ENCODE measurements at regions not wholly inside any gene's neighbourhood (a gene's known extent, or its start where the extent isn't known, plus 50 kb on each side); places are given as distances from the start of the nearest gene placed in this dataset.

GRCh38 chr16:80489173-80489572 lies 51.6 kb upstream of the DYNLRB2 start:
- TF ChIP-seq, protein P1, sequence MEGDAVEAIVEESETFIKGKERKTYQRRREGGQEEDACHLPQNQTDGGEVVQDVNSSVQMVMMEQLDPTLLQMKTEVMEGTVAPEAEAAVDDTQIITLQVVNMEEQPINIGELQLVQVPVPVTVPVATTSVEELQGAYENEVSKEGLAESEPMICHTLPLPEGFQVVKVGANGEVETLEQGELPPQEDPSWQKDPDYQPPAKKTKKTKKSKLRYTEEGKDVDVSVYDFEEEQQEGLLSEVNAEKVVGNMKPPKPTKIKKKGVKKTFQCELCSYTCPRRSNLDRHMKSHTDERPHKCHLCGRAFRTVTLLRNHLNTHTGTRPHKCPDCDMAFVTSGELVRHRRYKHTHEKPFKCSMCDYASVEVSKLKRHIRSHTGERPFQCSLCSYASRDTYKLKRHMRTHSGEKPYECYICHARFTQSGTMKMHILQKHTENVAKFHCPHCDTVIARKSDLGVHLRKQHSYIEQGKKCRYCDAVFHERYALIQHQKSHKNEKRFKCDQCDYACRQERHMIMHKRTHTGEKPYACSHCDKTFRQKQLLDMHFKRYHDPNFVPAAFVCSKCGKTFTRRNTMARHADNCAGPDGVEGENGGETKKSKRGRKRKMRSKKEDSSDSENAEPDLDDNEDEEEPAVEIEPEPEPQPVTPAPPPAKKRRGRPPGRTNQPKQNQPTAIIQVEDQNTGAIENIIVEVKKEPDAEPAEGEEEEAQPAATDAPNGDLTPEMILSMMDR (IDR thresholded peaks at IDR 0.05; ENCODE audit: insufficient read depth, low read depth, low read length, missing control alignments), result no peak
- no peak for DNase-seq (ENCODE audit: low read depth)
- no peak overlapping the region for H3K4me3 ChIP-seq (ENCODE audit: low read depth, low read length)

- TF ChIP-seq, protein P1 (IDR thresholded peaks at IDR 0.05; ENCODE audit: insufficient read depth, low read depth, low read length, missing control alignments), result no peak
- no peak overlapping the region for H3K4me3 ChIP-seq (ENCODE audit: low read depth, low read length)
- no peak for DNase-seq (ENCODE audit: low read depth)
Observed at GRCh38 chr16:80488167-80488566, 52.6 kb upstream of the DYNLRB2 start.

- no peak overlapping the region for H3K4me3 ChIP-seq (ENCODE audit: low read depth, low read length)
- TF ChIP-seq, protein P1 (IDR thresholded peaks at IDR 0.05; ENCODE audit: insufficient read depth, low read depth, low read length, missing control alignments), result no peak
- DNase-seq (ENCODE audit: low read depth), result peak; percentile 76
Observed at GRCh38 chr16:80480664-80481063, 60.1 kb upstream of the DYNLRB2 start.

DNA sequence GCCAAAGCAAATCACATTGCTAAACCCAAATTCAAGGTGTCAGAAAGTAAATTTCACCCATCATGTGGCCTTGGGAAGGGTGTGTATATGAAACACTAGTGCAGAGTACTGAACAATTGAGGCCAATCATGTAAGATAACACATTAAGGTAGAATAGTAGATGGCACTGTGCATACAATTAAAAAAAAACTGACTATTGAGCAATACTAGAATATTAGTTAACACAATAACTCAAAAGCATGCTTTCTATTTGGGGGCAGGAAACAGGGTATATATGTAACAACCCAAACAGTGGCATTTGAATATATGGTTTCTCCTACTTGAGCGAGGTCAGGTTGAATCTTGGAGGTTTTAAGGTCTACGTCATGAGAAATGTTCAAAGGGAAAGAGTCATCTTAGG lies 63.0 kb upstream of the DYNLRB2 start:
- TF ChIP-seq, protein P1 (IDR thresholded peaks at IDR 0.05; ENCODE audit: insufficient read depth, low read depth, low read length, missing control alignments), result no peak
- no peak for DNase-seq (ENCODE audit: low read depth)
- no peak overlapping the region for H3K4me3 ChIP-seq (ENCODE audit: low read depth, low read length)

GRCh38 chr16:80468029-80468428 lies 72.8 kb upstream of the DYNLRB2 start:
- no peak overlapping the region for H3K4me3 ChIP-seq (ENCODE audit: low read depth, low read length)
- no peak for DNase-seq (ENCODE audit: low read depth)
- TF ChIP-seq, protein P1 (IDR thresholded peaks at IDR 0.05; ENCODE audit: insufficient read depth, low read depth, low read length, missing control alignments), result no peak

DNA sequence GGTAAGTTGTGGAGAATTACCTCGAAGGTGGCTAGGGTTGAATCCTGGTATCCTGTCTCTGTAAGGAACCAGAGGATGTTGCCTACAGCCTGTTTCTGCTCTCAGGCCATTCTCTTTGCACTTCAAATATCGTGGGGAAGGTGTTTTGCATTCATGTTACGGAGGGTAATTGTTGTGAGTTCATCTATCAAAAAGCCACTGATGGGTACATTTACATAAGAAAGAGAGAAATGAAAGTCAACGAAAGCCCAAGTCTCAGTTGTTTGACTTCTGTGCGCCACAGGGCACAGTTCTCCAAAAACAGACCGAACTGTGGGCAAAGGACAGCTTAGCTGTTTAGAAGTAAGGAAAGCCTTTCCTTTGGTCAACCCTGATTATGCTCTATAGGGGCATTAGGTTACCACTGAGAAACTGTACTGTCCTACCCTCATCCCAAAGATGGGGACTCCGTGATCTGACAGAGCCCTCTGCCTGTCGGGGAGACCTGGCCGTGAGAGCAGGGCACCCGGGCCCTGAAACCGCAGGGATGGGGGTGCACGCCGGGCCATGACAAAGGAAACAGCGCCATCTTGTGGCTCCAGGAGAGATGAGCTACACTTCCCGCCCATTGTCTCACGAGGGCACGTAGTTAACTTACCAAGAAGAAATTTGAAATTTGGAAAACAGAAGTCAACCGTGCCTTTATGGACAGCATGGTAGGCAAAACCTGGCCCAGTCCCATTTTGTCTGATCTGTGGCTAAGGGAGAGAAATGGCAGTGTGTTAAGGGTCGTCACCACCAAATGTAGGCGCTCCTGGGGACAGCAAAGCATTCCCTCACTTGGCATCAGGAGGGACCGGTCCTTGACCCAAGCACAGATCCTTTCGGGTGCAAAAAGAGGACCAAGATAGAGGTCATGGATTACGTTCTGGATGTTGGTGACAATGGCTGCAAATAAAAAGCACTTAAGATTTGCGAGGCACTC lies 74.5 kb upstream of the DYNLRB2 start:
- TF ChIP-seq, protein P1 (IDR thresholded peaks at IDR 0.05; ENCODE audit: insufficient read depth, low read depth, low read length, missing control alignments), result peak; percentile 86
- H3K4me3 ChIP-seq (ENCODE audit: low read depth, low read length), result no peak overlapping the region
- peak; percentile 76 for DNase-seq (ENCODE audit: low read depth)

Measured in GM12865 (cell line).